NT2/D1 (cell line): ENCODE measurements at regions not wholly inside any gene's neighbourhood (a gene's known extent, or its start where the extent isn't known, plus 50 kb on each side); places are given as distances from the start of the nearest gene placed in this dataset.

Experiments used
- SUZ12 ChIP-seq: IDR thresholded peaks from 2 replicates; pipeline ENCODE4 v1.6.1; 2011; ENCODE audit not compliant: insufficient read length, insufficient read depth; ENCODE audit errors: extremely low read depth
- YY1 ChIP-seq: IDR thresholded peaks from 2 replicates; pipeline ENCODE4 v1.6.1; 2011; ENCODE audit not compliant: insufficient read length, insufficient read depth
- ZNF274 ChIP-seq: IDR thresholded peaks from 2 replicates; pipeline ENCODE4 v1.6.1; 2011; ENCODE audit warnings: mild to moderate bottlenecking, low read depth, low read length

GRCh38 chr13:109480011-109480955 lies 306.1 kb downstream of the IRS2 start:
- TF ChIP-seq SUZ12 (no peak), ZNF274 (no peak), YY1 (no peak)
